H1 (cell line): ENCODE measurements at regions not wholly inside any gene's neighbourhood (a gene's known extent, or its start where the extent isn't known, plus 50 kb on each side); places are given as distances from the start of the nearest gene placed in this dataset.

Experiments
- CTCF ChIA-PET: fragments of 300-600 bp; sonication (Branson Sonifier 250); formaldehyde crosslinking; loops from one replicate; lab custom pipeline; 2021; ENCODE audit not compliant: partially characterized antibody; lab: Charles Lee
- POLR2A ChIA-PET: fragments of 300-600 bp; sonication (Branson Sonifier 250); formaldehyde crosslinking; loops from one replicate; lab custom pipeline; 2021; ENCODE audit warnings: inconsistent platforms; ENCODE audit not compliant: partially characterized antibody; lab: Charles Lee
- DNase-seq, 2 experiments: peaks; one replicate each; pipeline versions ENCODE4 v3.0.0 to v3.0.0-alpha.2; 2010 to 2022; ENCODE audit warnings: low spot score in 2 of 2, low read depth in 1 of 2, mixed read lengths in 1 of 2
- FAIRE-seq: peaks from 2 replicates; lab custom pipeline; 2011; peaks lifted over from hg19 to GRCh38; lab: Jason Lieb, UNC
- H2AFZ ChIP-seq: 2 replicates; pipeline ENCODE4 v1.8.1; 2012; ENCODE audit warnings: low read length, inconsistent platforms
- H2AK5ac ChIP-seq: 2 replicates; pipeline ENCODE4 v1.6.1; 2013; ENCODE audit warnings: low read depth, low read length
- H2BK120ac ChIP-seq: replicated peaks from 2 replicates; pipeline ENCODE3; 2013; ENCODE audit warnings: low read depth, low read length, inconsistent platforms
- H2BK12ac ChIP-seq: 2 replicates; pipeline ENCODE4 v1.6.1; 2013; ENCODE audit warnings: low read depth, low read length
- H2BK15ac ChIP-seq: 2 replicates; pipeline ENCODE4 v1.6.1; 2013; ENCODE audit warnings: low read length
- H2BK20ac ChIP-seq: 2 replicates; pipeline ENCODE4 v1.6.1; 2013; ENCODE audit warnings: low read length
- H2BK5ac ChIP-seq: 2 replicates; pipeline ENCODE4 v1.6.1; 2013; ENCODE audit warnings: low read depth, low read length
- H3K14ac ChIP-seq: 2 replicates; pipeline ENCODE4 v1.6.1; 2013; ENCODE audit warnings: inconsistent platforms; ENCODE audit not compliant: insufficient read length
- H3K18ac ChIP-seq: 2 replicates; pipeline ENCODE4 v1.6.1; 2013; ENCODE audit warnings: low read length; ENCODE audit errors: extremely low read depth
- H3K23ac ChIP-seq: 2 replicates; pipeline ENCODE4 v1.6.1; 2013; ENCODE audit warnings: inconsistent platforms; ENCODE audit not compliant: insufficient read length
- H3K23me2 ChIP-seq: 2 replicates; pipeline ENCODE4 v1.6.1; 2013; ENCODE audit warnings: low read depth, low read length
- H3K27ac ChIP-seq: 2 replicates; pipeline ENCODE4 v1.6.1; 2011; ENCODE audit warnings: low read depth, low read length, inconsistent platforms
- H3K27me3 ChIP-seq, 4 experiments: replicated peaks in 1 of 4; 1 replicate in 1 of 4; 2 replicates in 3 of 4; pipeline versions ENCODE4 v1.6.1 to v1.8.1; 2011 to 2013; ENCODE audit warnings: low read length in 3 of 4, mild to moderate bottlenecking in 3 of 4, inconsistent platforms in 2 of 4, mixed read lengths in 2 of 4, moderate library complexity in 1 of 4; ENCODE audit not compliant: control insufficient read depth in 3 of 4, insufficient read depth in 3 of 4; ENCODE audit errors: extremely low read depth in 1 of 4
- H3K36me3 ChIP-seq, 4 experiments: 2 replicates each; pipeline versions ENCODE4 v1.6.1 to v1.8.1; 2011 to 2013; ENCODE audit warnings: mild to moderate bottlenecking in 4 of 4, low read length in 3 of 4, moderate library complexity in 2 of 4, control low read depth in 1 of 4, inconsistent platforms in 1 of 4; ENCODE audit not compliant: insufficient read depth in 4 of 4, control insufficient read depth in 2 of 4
- H3K4ac ChIP-seq: replicated peaks from 2 replicates; pipeline ENCODE3; 2013; ENCODE audit warnings: low read length, low read depth, mixed read lengths, inconsistent platforms; ENCODE audit not compliant: insufficient read length
- H3K4me1 ChIP-seq, 4 experiments: replicated peaks in 1 of 4; 1 replicate in 1 of 4; 2 replicates in 3 of 4; pipeline versions ENCODE4 v1.6.1 to v1.8.1; 2011 to 2013; ENCODE audit warnings: low read length in 3 of 4, inconsistent platforms in 2 of 4, mixed read lengths in 1 of 4; ENCODE audit not compliant: insufficient read depth in 4 of 4, control insufficient read depth in 3 of 4
- H3K4me2 ChIP-seq, 2 experiments: 2 replicates each; pipeline versions ENCODE4 v1.6.1 to v1.8.1; 2011 to 2013; ENCODE audit warnings: low read depth in 2 of 2, low read length in 2 of 2, control low read depth in 1 of 2, inconsistent platforms in 1 of 2, mild to moderate bottlenecking in 1 of 2; ENCODE audit not compliant: insufficient read depth in 1 of 2
- H3K4me3 ChIP-seq, 4 experiments: fragments of 200-600, 300-600 bp in 1 of 4; sonication (generic), shearing (Covaris generic), sonication (Bioruptor Twin) in 1 of 4; 2 replicates each; pipeline versions ENCODE4 v1.5.1 to v1.8.1; 2011 to 2016; ENCODE audit warnings: low read length in 4 of 4, low read depth in 3 of 4, control low read depth in 2 of 4, inconsistent platforms in 2 of 4, mild to moderate bottlenecking in 2 of 4, mixed read lengths in 1 of 4, moderate library complexity in 1 of 4; ENCODE audit not compliant: insufficient read depth in 2 of 4; ENCODE audit errors: extremely low read depth in 1 of 4
- H3K56ac ChIP-seq: replicated peaks from 2 replicates; pipeline ENCODE3; 2013; ENCODE audit warnings: low read depth, mild to moderate bottlenecking, mixed read lengths, low read length, inconsistent platforms; ENCODE audit not compliant: insufficient read length
- H3K79me1 ChIP-seq: 2 replicates; pipeline ENCODE4 v1.6.1; 2013; ENCODE audit warnings: low read depth, low read length, control low read depth
- H3K79me2 ChIP-seq, 2 experiments: 2 replicates each; pipeline versions ENCODE4 v1.6.1 to v1.8.1; 2012 to 2013; ENCODE audit warnings: low read length in 2 of 2, mild to moderate bottlenecking in 2 of 2, inconsistent platforms in 1 of 2; ENCODE audit not compliant: insufficient read depth in 2 of 2, control insufficient read depth in 1 of 2
- H3K9ac ChIP-seq, 4 experiments: replicated peaks in 1 of 4; 1 replicate in 1 of 4; 2 replicates in 3 of 4; pipeline versions ENCODE4 v1.6.1 to v1.8.1; 2011 to 2013; ENCODE audit warnings: low read depth in 3 of 4, low read length in 3 of 4, control low read depth in 2 of 4, mild to moderate bottlenecking in 2 of 4, moderate library complexity in 2 of 4, inconsistent platforms in 1 of 4; ENCODE audit errors: extremely low read depth in 1 of 4
- H3K9me3 ChIP-seq, 2 experiments: 2 replicates each; pipeline versions ENCODE4 v1.6.1 to v1.8.1; 2012 to 2013; ENCODE audit warnings: mild to moderate bottlenecking in 2 of 2, moderate library complexity in 2 of 2, control low read depth in 1 of 2, inconsistent platforms in 1 of 2, low read depth in 1 of 2, low read length in 1 of 2, mixed read lengths in 1 of 2; ENCODE audit not compliant: insufficient read depth in 2 of 2
- H4K20me1 ChIP-seq, 2 experiments: replicated peaks in 1 of 2; 2 replicates each; pipeline versions ENCODE3 to v1.8.1; 2011 to 2013; ENCODE audit warnings: inconsistent platforms in 2 of 2, low read length in 2 of 2, mild to moderate bottlenecking in 1 of 2; ENCODE audit not compliant: insufficient read depth in 2 of 2, control insufficient read depth in 1 of 2
- H4K5ac ChIP-seq: 2 replicates; pipeline ENCODE4 v1.6.1; 2013; ENCODE audit warnings: low read length, low read depth, mixed read lengths, inconsistent platforms; ENCODE audit not compliant: insufficient read length
- H4K8ac ChIP-seq: 2 replicates; pipeline ENCODE4 v1.8.0; 2013; ENCODE audit warnings: mild to moderate bottlenecking, moderate library complexity, low read length, inconsistent platforms; ENCODE audit not compliant: insufficient read depth; ENCODE audit errors: extremely low read depth
- H4K91ac ChIP-seq: replicated peaks from 2 replicates; pipeline ENCODE3; 2013; ENCODE audit warnings: low read length, mixed read lengths, inconsistent platforms; ENCODE audit not compliant: insufficient read length
- CEBPB ChIP-seq: IDR thresholded peaks from 2 replicates; pipeline ENCODE4 v1.6.1; 2012; ENCODE audit warnings: low read depth, low read length
- EP300 ChIP-seq, 2 experiments: IDR thresholded peaks; 1 replicate in 1 of 2; 2 replicates in 1 of 2; pipeline ENCODE4 v1.6.1; 2011 to 2012; ENCODE audit warnings: low read depth in 2 of 2, low read length in 2 of 2, mild to moderate bottlenecking in 2 of 2, borderline replicate concordance in 1 of 2, inconsistent platforms in 1 of 2, moderate library complexity in 1 of 2
- EZH2 ChIP-seq: fragments of 200-600 bp; sonication (generic); IDR thresholded peaks from 2 replicates; pipeline ENCODE4 v1.7.1; 2012; ENCODE audit warnings: low read depth, mild to moderate bottlenecking, moderate library complexity, low read length, inconsistent platforms; ENCODE audit not compliant: severe bottlenecking
- PHF8 ChIP-seq: fragments of 200-600 bp; sonication (generic); conservative IDR thresholded peaks from 2 replicates; pipeline ENCODE4 v1.7.1; 2012; ENCODE audit warnings: low read depth, mild to moderate bottlenecking, inconsistent platforms, low read length, moderate library complexity
- POU5F1 ChIP-seq: IDR thresholded peaks from 2 replicates; pipeline ENCODE4 v1.6.1; 2011; ENCODE audit warnings: low read depth, mild to moderate bottlenecking, low read length, moderate library complexity
- SRF ChIP-seq: IDR thresholded peaks from 2 replicates; pipeline ENCODE4 v1.6.1; 2011; ENCODE audit warnings: mild to moderate bottlenecking, low read depth, low read length, moderate library complexity
- TBP ChIP-seq: IDR thresholded peaks from 2 replicates; pipeline ENCODE4 v1.6.1; 2011; ENCODE audit warnings: low read depth, low read length, improper control_type of control experiment
- WGBS, 2 experiments: shearing (Covaris generic) in 1 of 2; methylation state at CpG; one replicate each; pipeline versions ENCODE4 v1.1.6 to v1.1.7; 2013 to 2015; ENCODE audit warnings: low lambda C conversion rate in 2 of 2, mixed read lengths in 2 of 2, inconsistent platforms in 1 of 2, low coverage in 1 of 2, missing lambda C conversion rate in 1 of 2; ENCODE audit not compliant: insufficient replicate concordance in 2 of 2, insufficient coverage in 1 of 2, insufficient read length in 1 of 2; ENCODE audit errors: extremely low coverage in 1 of 2, missing lambda C conversion rate in 1 of 2; 5-methylcytosine and 5-hydroxymethylcytosine counted together
- TF ChIP-seq, protein P1 (sequence below): IDR thresholded peaks from 2 replicates; pipeline ENCODE4 v1.6.1; 2011; ENCODE audit warnings: low read depth, mild to moderate bottlenecking, low read length; ENCODE audit not compliant: insufficient read depth

DNA sequence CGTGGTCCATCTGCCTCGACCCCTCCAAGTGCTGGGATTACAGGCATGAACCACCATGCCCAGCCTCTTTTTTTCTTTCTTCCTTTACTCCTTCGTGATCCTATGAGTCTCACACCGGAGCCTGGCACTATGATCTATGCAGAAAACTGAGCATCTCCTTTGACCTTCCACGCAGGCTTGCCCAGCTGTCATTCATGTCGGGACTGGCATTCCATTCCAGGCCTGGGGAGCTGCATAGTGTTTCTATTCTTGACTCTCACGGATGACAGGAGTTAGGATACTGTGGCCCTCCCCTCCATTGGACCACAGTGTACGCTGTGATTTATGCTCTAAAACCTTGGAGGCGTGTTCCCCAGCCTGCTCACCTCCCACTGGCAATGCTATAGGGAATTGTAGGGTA, 611.8 kb downstream of the BRD1 start:
- Histone ChIP-seq H3K9me3 (peaks cover 3 to 14% of the 10 kb centered on the region in 2 experiments; a peak in 2 of 4 replicates), H4K8ac (no peak overlapping the region), H2BK20ac (no peak overlapping the region), H2BK15ac (no peak overlapping the region), H2AFZ (no peak overlapping the region), H3K4me2 (no peak overlapping the region), H3K23me2 (no peaks in the 10 kb centered on the region), H3K79me2 (no peaks in the 10 kb centered on the region), H3K23ac (no peak overlapping the region), H3K4ac (no peak overlapping the region), H3K56ac (no peak overlapping the region), H2BK5ac (no peak overlapping the region), H3K27me3 (no peaks in the 10 kb centered on the region), H3K4me3 (no peak overlapping the region), H3K4me1 (no peaks in the 10 kb centered on the region), H4K5ac (no peak overlapping the region), H2BK12ac (no peak overlapping the region), H4K91ac (no peak overlapping the region), H4K20me1 (no peaks in the 10 kb centered on the region), H3K27ac (no peak overlapping the region), H3K79me1 (no peaks in the 10 kb centered on the region), H3K9ac (no peak overlapping the region), H3K36me3 (no peaks in the 10 kb centered on the region), H3K18ac (no peak overlapping the region), H2AK5ac (no peak overlapping the region), H3K14ac (peak overlapping the region; percentile 61), H2BK120ac (no peak overlapping the region)
- WGBS, 2 experiments = 92% methylated on average over 8 of the region's 9 CpGs; no CpG with 5 or more reads in 1 of the 2 experiments
- no peak for TF ChIP-seq PHF8
- no peak for TF ChIP-seq EP300 (IDR thresholded peaks at IDR 0.05; ENCODE audit: borderline replicate concordance in 1 of 2, low read depth in 2 of 2, low read length in 2 of 2)
- TF ChIP-seq EZH2 = no peak
- TF ChIP-seq TBP = no peak
- no peak for TF ChIP-seq CEBPB
- no peak for TF ChIP-seq POU5F1
- TF ChIP-seq, protein P1, sequence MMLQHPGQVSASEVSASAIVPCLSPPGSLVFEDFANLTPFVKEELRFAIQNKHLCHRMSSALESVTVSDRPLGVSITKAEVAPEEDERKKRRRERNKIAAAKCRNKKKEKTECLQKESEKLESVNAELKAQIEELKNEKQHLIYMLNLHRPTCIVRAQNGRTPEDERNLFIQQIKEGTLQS = no peak
- TF ChIP-seq SRF = no peak
- ChIA-PET POLR2A (no interaction called here), CTCF (interaction anchor here (1.3 kb wide), 1 partner anchor 91 kb away, joined by 3 read pairs; no protein-coding TSS in a partner anchor)
- DNase-seq (no peak), FAIRE-seq (no peak)
